Stimulated activated CD8-positive, alpha-beta memory T cell treated with anti-CD3 and anti-CD28 coated beads, Interleukin-4, amount 100 ng/mL, for 24 hours (primary cell): ENCODE measurements at regions not wholly inside any gene's neighbourhood (a gene's known extent, or its start where the extent isn't known, plus 50 kb on each side); places are given as distances from the start of the nearest gene placed in this dataset.

Experiments used
- DNase-seq: peaks from one replicate; pipeline ENCODE4 v3.0.0-alpha.2; 2020; ENCODE audit warnings: low read depth

DNA sequence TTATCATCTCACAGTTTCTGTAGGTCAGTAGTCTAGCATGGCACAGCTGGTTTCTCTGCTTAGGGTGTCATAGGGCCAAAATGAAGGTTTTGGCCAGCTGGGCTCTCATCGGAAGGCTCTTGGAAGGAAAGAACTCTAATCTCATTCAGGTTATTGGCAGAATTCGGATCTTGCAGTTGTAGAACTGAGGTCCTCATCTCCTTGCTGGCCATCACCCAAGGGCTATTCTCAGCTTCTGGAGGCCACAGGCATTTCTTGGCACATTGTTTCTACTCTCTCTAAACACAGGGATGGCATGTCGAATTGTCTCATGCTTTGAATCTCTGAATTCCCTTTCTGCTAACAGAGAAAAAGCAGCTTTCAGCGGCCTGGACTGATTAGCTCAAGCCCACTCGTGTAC lies 258.0 kb upstream of the SMARCA2 start:
- DNase-seq, result no peak

- DNase-seq, result no peak
Observed at GRCh38 chr9:1759009-1759408, 256.1 kb upstream of the SMARCA2 start.

DNA sequence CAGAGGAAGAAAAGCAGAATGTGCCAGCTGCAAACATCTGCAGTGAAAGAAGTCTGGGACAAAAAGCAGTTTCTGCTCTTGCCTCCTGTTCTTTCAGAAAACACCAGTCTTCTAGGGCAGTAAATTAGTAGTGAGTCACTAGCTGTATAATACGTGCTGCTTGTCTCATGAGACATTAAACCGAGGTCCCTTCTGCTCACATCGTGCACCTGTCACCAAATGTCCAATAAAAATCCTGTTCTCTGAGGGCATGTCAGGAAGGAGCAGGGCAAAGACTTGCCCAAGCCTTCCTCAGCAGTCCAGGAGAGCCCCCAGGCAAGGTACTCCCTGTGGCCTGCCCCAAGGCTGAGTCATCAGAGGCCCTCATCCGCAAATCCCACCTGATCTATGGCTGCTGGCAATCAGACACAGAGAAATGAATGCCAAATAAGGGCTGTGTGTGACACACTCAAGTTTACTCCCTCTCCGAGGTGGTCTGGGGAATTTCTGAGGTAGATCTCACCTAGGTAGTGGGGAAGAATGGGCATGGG lies 255.3 kb upstream of the SMARCA2 start:
- no peak for DNase-seq

DNA sequence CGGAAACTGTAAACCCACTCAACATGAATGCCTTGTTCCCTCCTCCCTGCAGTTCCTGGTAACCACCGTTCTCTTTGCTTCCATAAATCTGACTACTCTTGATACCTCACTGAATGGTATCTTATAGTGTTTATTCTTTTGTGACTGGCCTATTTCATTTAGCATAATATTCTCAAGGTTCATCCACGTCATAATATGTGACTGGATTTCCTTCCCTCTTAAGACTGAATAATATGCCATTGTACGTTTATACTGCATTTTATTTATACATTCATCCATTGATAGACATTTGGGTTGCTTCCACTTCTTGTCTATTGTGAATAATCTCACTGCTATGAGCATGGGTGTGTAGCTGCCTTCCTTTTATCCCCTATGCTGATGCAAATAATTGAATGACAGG lies 253.3 kb upstream of the SMARCA2 start:
- no peak for DNase-seq

GRCh38 chr9:1766042-1766441 lies 249.1 kb upstream of the SMARCA2 start:
- no peak for DNase-seq

DNA sequence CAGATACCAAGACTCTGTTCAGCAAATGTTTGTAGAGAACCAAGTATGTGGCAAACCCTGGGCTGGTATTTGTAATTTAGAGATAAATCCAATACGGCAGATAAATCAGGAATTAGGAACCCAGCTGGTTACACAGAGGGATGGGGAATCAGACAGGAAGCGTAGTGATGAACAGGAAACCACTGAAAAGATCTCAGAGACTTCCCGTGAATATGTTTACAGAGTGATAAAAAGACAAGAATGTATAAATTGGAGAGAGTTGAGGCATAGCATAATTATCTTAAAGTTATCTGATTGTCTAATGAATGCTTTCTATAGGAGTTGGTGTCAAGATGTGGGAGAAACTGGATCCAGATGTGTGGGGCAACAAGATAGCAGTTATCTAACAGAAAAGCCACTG lies 246.6 kb upstream of the SMARCA2 start:
- no peak for DNase-seq

DNA sequence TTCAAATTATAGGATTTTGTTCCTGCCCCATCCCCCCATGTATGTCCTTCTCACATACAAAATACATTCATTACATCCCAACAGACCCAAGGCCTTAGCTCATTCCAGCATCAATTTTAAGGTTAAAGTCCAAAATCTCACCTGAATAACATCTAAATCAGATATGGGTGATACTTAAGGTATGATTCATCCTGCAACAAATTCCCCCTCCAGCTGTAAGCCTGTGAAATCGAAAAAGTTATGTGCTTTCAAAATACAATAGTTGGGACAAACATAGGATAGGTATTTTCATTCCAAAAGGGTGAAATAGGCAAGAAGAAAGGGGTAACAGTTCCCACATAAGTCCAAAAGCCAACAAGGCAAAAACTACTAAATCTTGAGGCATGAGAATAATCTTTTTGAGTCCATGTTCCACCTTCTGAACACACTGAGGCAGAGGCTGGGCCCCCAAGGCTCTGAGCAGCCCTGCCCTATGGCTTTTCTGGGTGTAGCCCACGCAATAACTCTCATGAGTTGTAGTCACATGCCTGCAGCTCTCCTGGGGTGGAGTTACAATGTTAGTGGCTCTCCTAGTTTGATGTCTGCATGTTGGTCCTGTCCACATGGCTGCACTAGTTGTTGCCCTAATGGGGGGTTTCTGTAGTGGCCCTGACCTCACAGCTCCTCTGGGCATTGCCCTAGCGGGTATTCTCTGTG lies 243.9 kb upstream of the SMARCA2 start:
- DNase-seq, result no peak

GRCh38 chr9:1775230-1775629 lies 239.9 kb upstream of the SMARCA2 start:
- no peak for DNase-seq

- no peak for DNase-seq
Observed at GRCh38 chr9:1776668-1777067, 238.5 kb upstream of the SMARCA2 start.

GRCh38 chr9:1791191-1791590 lies 224.0 kb upstream of the SMARCA2 start:
- no peak for DNase-seq

- DNase-seq, result no peak
Observed at GRCh38 chr9:1794547-1795270, 220.4 kb upstream of the SMARCA2 start.

DNA sequence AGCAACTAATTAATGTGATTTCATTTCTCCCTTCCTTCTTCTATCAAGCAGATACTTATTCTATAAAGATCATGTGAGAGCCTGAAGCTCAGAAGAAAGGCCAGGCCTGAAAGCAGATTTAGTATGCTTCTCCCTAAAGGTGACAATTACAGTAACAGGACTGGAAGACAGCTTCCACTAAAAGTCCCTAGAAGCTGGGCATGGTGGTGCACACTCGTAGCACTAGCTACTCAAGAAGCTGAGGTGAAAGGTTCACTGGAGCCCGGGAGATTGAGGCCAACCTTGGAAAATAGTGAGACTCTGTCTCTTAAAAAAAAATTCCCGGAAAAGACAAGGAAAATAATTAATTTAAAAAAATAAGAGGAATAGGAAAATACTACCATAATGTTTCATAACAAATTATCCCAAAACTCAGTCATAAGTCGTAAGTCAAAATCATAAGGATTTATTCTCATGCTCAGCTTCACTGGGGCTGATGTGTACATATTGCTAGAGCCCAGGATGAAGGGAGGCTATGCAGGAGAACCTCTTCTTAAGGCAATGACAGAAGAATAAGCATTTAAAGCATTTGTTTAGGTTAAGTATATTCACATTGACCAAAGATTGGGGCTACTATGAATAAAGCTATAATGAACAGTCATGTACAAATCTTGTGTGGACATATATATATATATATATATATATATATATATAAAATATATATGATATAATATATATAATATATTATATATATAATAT lies 210.8 kb upstream of the SMARCA2 start:
- DNase-seq, result no peak

GRCh38 chr9:1829719-1830118 lies 185.4 kb upstream of the SMARCA2 start:
- no peak for DNase-seq

- no peak for DNase-seq
Observed at GRCh38 chr9:1832960-1833359, 182.2 kb upstream of the SMARCA2 start.

GRCh38 chr9:1837453-1838084 lies 177.6 kb upstream of the SMARCA2 start:
- DNase-seq, result no peak

- no peak for DNase-seq
Observed at GRCh38 chr9:1839909-1840308, 175.2 kb upstream of the SMARCA2 start.

GRCh38 chr9:1845425-1845824 lies 169.7 kb upstream of the SMARCA2 start:
- DNase-seq, result no peak

DNA sequence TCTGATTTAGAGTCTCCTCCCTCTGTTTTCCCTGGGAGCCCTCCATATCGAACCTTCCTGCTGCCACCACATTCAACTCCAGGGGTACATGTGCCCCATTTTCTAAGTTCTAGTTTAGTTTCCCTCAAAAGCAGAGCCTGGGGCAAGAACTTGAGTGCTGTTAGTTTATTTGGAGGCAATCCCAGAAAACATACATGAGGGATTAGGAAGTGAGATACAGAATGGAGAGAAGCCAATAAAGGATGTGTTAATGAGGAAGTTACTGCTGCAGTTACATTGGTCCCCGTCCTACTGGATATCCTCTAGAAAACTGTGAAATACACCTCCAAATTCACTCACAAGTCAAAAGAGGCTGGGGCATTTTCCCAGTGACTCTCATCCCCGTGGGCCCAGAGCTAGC lies 159.4 kb upstream of the SMARCA2 start:
- no peak for DNase-seq

DNA sequence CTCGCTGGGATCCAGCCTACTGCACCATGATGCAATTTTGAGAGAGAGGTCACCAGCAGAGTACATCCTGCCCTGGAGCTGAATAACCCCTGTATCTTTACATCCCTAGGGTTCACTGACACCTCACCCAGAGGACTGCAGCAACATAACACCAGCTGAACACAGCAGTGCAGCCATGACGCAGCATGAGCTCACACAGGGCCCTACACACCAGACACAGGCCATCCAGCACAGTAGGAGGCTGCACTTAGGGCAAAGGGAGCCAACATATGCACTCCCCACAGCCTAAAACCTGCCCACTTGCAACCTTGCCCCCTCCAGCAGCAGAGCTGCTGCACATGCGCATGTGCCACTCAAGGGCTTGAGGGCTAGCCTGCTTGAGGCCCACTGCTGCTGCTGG lies 157.3 kb upstream of the SMARCA2 start:
- DNase-seq, result no peak

DNA sequence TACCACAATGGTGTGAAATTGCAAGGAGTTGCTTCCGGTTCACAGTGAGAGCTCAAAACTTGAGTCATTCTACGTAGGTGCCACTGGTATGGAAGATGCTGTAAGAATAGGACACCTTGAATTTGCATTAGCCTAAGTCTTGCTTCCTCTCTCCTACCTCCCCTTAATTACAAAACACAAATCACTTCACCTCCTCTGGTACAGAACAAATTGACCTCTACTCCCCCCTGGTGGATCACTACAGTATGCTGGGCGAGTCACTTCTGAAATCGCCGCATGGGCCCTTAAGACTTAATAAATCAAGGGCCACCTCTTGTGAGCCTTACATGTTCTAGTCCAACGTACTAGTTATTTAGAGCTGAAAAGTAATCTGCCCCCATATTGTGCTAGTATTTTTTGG lies 145.3 kb upstream of the SMARCA2 start:
- no peak for DNase-seq

DNA sequence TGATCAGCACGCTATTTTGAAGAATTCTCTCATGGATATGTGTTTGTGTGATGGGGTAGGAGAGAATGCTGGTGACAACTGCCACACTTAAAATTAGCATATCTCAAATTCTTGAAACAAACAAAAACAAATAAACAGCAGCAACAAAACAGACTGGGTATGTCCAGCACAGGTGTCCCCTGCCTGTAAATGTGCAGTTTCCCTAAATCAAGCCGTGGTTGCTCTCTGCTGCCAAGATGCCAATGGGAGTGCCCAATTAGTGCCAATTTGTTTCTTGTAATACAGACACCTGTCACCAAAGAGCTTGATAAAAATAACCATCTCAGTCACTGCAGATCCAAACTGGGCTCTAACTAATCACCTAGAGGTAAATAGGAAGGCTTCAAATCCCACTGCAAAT lies 144.2 kb upstream of the SMARCA2 start:
- no peak for DNase-seq

- DNase-seq, result no peak
Observed at GRCh38 chr9:1871626-1872419, 143.3 kb upstream of the SMARCA2 start.
